ENCODE measurements at regions not wholly inside any gene's neighbourhood (a gene's known extent, or its start where the extent isn't known, plus 50 kb on each side); places are given as distances from the start of the nearest gene placed in this dataset.
A peak's percentile ranks its signal among the peaks of the same experiment; 100 is the strongest.
"Not testable (repeated sequence)": the region's sequence is repeated elsewhere in the genome, so short reads cannot be mapped to it uniquely, and the experiment has no call there.

- no peaks in the 10 kb centered on the region for H3K27me3 ChIP-seq
- DNase-seq = no peak
- no peaks in the 10 kb centered on the region for H3K36me3 ChIP-seq
- ATAC-seq = no peak
- intact Hi-C loops (cut with DNase I) = no loop called here
- no peak for FAIRE-seq
- 59 to 69% methylated on average over 8 of the region's 8 CpGs for WGBS, 2 donors
- H3K4me1 ChIP-seq = no peaks in the 10 kb centered on the region
- no peak overlapping the region for H3K4me3 ChIP-seq
- TF ChIP-seq CTCF (IDR thresholded peaks at IDR 0.05) = no peak
- H3K9me3 ChIP-seq = no peaks in the 10 kb centered on the region
- no peak overlapping the region for H3K27ac ChIP-seq
These were observed 467.4 kb downstream of the TMEM121 start for GRCh38 chr14:105993814-105994213.

GRCh38 chr14:105995011-105995710 lies 468.8 kb downstream of the TMEM121 start:
- not testable (repeated sequence) for FAIRE-seq, H3K4me1 ChIP-seq

GRCh38 chr14:105998597-105998996 lies 472.2 kb downstream of the TMEM121 start:
- ATAC-seq; H3K4me1 ChIP-seq; H3K27me3 ChIP-seq; H3K9me3 ChIP-seq; H3K4me3 ChIP-seq; FAIRE-seq; H3K27ac ChIP-seq; H3K36me3 ChIP-seq; DNase-seq; intact Hi-C loops (cut with DNase I): not testable (repeated sequence)
- WGBS, 2 donors = 66 to 89% methylated on average over 1 of the region's 1 CpG

More at GRCh38 chr14:105995011-105995710, 468.8 kb downstream of the TMEM121 start:
- H3K27ac ChIP-seq; intact Hi-C loops (cut with DNase I); DNase-seq; ATAC-seq; H3K4me3 ChIP-seq; H3K9me3 ChIP-seq; H3K36me3 ChIP-seq; H3K27me3 ChIP-seq: not testable (repeated sequence)
- WGBS, 2 donors = 46% methylated on average over 4 of the region's 4 CpGs

- DNase-seq (peak in 5 of 6 donors; percentile 16 to 74 (median 55)), FAIRE-seq (no peak), ATAC-seq (peak in 3 of 4 donors; percentile 44 to 71 (median 45))
- H3K9me3 ChIP-seq = no peaks in the 10 kb centered on the region
- TF ChIP-seq CTCF (IDR thresholded peaks at IDR 0.05) = peak in 1 of 4 donors; percentile 16
- H3K27me3 ChIP-seq = no peaks in the 10 kb centered on the region
- H3K27ac ChIP-seq = no peak overlapping the region
- H3K4me3 ChIP-seq = no peak overlapping the region
- WGBS, 2 donors = 62 to 63% methylated on average over 13 to 15 of the region's 15 CpGs
- H3K36me3 ChIP-seq = no peaks in the 10 kb centered on the region
- intact Hi-C loops (cut with DNase I) = no loop called here
- no peaks in the 10 kb centered on the region for H3K4me1 ChIP-seq
These were observed 473.1 kb downstream of the TMEM121 start for GRCh38 chr14:105999361-106000028.

- ATAC-seq; H3K4me1 ChIP-seq; H3K4me3 ChIP-seq; FAIRE-seq; H3K9me3 ChIP-seq; intact Hi-C loops (cut with DNase I); H3K36me3 ChIP-seq; H3K27me3 ChIP-seq; H3K27ac ChIP-seq: not testable (repeated sequence)
- 44 to 58% methylated on average over 11 to 12 of the region's 12 CpGs for WGBS, 2 donors
- peak in 2 of 6 donors; percentile 15 to 40 for DNase-seq
These were observed 473.7 kb downstream of the TMEM121 start for GRCh38 chr14:106000029-106000511.

GRCh38 chr14:106001277-106001676 lies 474.9 kb downstream of the TMEM121 start:
- DNase-seq; H3K36me3 ChIP-seq; H3K4me3 ChIP-seq; FAIRE-seq; H3K27me3 ChIP-seq; H3K27ac ChIP-seq; H3K9me3 ChIP-seq; H3K4me1 ChIP-seq; intact Hi-C loops (cut with DNase I): not testable (repeated sequence)
- 46 to 100% methylated on average over 1 to 2 of the region's 3 CpGs for WGBS, 2 donors
- ATAC-seq = peak in 1 of 4 donors; percentile 51

GRCh38 chr14:106003351-106003750 lies 477.0 kb downstream of the TMEM121 start:
- no peaks in the 10 kb centered on the region for H3K36me3 ChIP-seq
- H3K4me1 ChIP-seq = no peaks in the 10 kb centered on the region
- intact Hi-C loops (cut with DNase I) = no loop called here
- H3K27ac ChIP-seq = no peak overlapping the region
- ATAC-seq (no peak), FAIRE-seq (no peak), DNase-seq (no peak)
- TF ChIP-seq CTCF (IDR thresholded peaks at IDR 0.05) = no peak
- H3K4me3 ChIP-seq = no peak overlapping the region
- peaks cover 0 to 5% (median 0%) of the 10 kb centered on the region in 4 donors for H3K27me3 ChIP-seq
- no peaks in the 10 kb centered on the region for H3K9me3 ChIP-seq

GRCh38 chr14:106004937-106005795 lies 478.8 kb downstream of the TMEM121 start:
- 45 to 54% methylated on average over 9 to 10 of the region's 10 CpGs for WGBS, 2 donors
- ATAC-seq; DNase-seq; H3K27ac ChIP-seq; H3K36me3 ChIP-seq; H3K4me3 ChIP-seq; H3K27me3 ChIP-seq; intact Hi-C loops (cut with DNase I); H3K9me3 ChIP-seq; FAIRE-seq; H3K4me1 ChIP-seq: not testable (repeated sequence)
